Thymus (tissue), 11 donors: ENCODE measurements at regions not wholly inside any gene's neighbourhood (a gene's known extent, or its start where the extent isn't known, plus 50 kb on each side); places are given as distances from the start of the nearest gene placed in this dataset.

ENCODE experiments used
- DNase-seq, 9 donors: peaks; one replicate each; pipeline ENCODE4 v3.0.0-alpha.2; 2013; ENCODE audit warnings: low spot score in 9 of 9, low read depth in 6 of 9, missing footprints in 1 of 9
- H3K27ac ChIP-seq, 2 donors: one replicate each; pipeline ENCODE4 v1.5.1; 2013; ENCODE audit warnings: control low read depth in 1 of 2, low read depth in 1 of 2, low read length in 1 of 2, mild to moderate bottlenecking in 1 of 2, moderate library complexity in 1 of 2
- H3K27me3 ChIP-seq, 2 donors: one replicate each; pipeline ENCODE4 v1.5.1; 2013; ENCODE audit warnings: low read length in 1 of 2; ENCODE audit not compliant: control insufficient read depth in 2 of 2, insufficient read depth in 1 of 2
- H3K36me3 ChIP-seq, 2 donors: one replicate each; pipeline ENCODE4 v1.5.1; 2013; ENCODE audit warnings: low read length in 1 of 2, mild to moderate bottlenecking in 1 of 2, moderate library complexity in 1 of 2; ENCODE audit not compliant: control insufficient read depth in 2 of 2, insufficient read depth in 2 of 2
- H3K4me1 ChIP-seq, 2 donors: one replicate each; pipeline ENCODE4 v1.5.1; 2013; ENCODE audit warnings: low read length in 2 of 2; ENCODE audit not compliant: control insufficient read depth in 2 of 2, insufficient read depth in 2 of 2
- H3K4me3 ChIP-seq, 2 donors: one replicate each; pipeline ENCODE4 v1.5.1; 2013; ENCODE audit warnings: low read length in 2 of 2, control low read depth in 1 of 2, mild to moderate bottlenecking in 1 of 2
- H3K9me3 ChIP-seq, 2 donors: one replicate each; pipeline ENCODE4 v1.5.1; 2013; ENCODE audit warnings: low read length in 1 of 2, mild to moderate bottlenecking in 1 of 2; ENCODE audit not compliant: control insufficient read depth in 2 of 2, insufficient read depth in 1 of 2
- WGBS: extraction: QIAGEN DNeasy Blood & Tissue Kit; methylation state at CpG from one replicate; pipeline ENCODE4 v1.1.7; 2013; 5-methylcytosine and 5-hydroxymethylcytosine counted together
- donor health status: healthy.

GRCh38 chr2:76280686-76281085 lies 570.0 kb upstream of the GCFC2 start:
- no peaks in the 10 kb centered on the region for H3K36me3 ChIP-seq
- H3K27me3 ChIP-seq = no peaks in the 10 kb centered on the region
- no peaks in the 10 kb centered on the region for H3K4me1 ChIP-seq
- WGBS = 3% methylated on average over 2 of the region's 2 CpGs
- no peak overlapping the region for H3K27ac ChIP-seq
- DNase-seq = no peak
- H3K9me3 ChIP-seq = no peaks in the 10 kb centered on the region
- no peak overlapping the region for H3K4me3 ChIP-seq

GRCh38 chr2:76279142-76279541 lies 568.4 kb upstream of the GCFC2 start:
- 93% methylated on average over 4 of the region's 4 CpGs for WGBS
- H3K9me3 ChIP-seq = no peaks in the 10 kb centered on the region
- DNase-seq = no peak

DNA sequence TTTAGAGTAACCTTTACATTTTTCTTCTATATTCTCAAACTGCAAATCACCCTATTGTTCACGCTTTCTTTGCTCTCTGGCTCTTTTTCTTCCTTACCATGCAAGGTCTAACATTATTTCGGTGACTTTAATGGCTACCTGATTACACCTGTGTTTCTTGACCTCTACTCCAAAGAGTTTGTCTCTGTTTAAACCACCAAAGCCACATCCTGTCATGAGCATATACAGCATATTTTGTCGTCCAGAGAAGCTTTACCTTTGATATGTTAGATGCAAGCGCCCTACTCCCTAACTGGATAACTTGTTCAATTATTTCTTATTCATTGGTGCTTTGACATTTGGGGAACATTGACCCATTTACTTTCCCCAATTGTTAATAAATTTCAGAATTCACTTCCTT lies 565.1 kb upstream of the GCFC2 start:
- Histone ChIP-seq H3K9me3 (no peaks in the 10 kb centered on the region), H3K36me3 (no peaks in the 10 kb centered on the region), H3K4me1 (no peaks in the 10 kb centered on the region), H3K27ac (no peak overlapping the region), H3K4me3 (no peak overlapping the region), H3K27me3 (no peaks in the 10 kb centered on the region)
- no peak for DNase-seq
- 84% methylated on average over 4 of the region's 4 CpGs for WGBS

More at GRCh38 chr2:76279142-76279541, 568.4 kb upstream of the GCFC2 start:
- H3K36me3 ChIP-seq = no peaks in the 10 kb centered on the region
- no peaks in the 10 kb centered on the region for H3K27me3 ChIP-seq
- H3K27ac ChIP-seq = no peak overlapping the region
- H3K4me1 ChIP-seq = no peaks in the 10 kb centered on the region
- H3K4me3 ChIP-seq = no peak overlapping the region

DNA sequence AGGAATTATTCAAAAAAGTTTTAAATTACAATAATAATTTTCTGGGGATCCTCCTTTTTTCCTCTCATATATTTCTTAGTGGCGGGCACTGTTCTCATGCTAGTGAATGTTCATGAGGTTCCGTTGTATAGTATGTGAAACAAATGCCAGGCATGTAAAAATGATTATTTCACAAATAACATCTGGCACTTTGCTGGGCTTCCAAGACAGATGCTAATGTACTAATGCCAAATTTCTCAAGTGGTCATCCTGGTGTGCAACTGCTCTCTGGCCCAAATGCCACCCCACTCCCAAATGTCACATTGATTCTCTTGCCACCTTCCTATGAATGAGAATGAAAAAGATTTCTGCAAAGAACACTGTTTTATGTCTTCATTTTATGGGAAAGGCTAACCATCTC lies 564.0 kb upstream of the GCFC2 start:
- Histone ChIP-seq H3K36me3 (no peaks in the 10 kb centered on the region), H3K27ac (no peak overlapping the region), H3K27me3 (no peaks in the 10 kb centered on the region), H3K4me1 (no peaks in the 10 kb centered on the region), H3K4me3 (no peak overlapping the region), H3K9me3 (no peaks in the 10 kb centered on the region)
- DNase-seq = no peak
- 95% methylated on average over 2 of the region's 2 CpGs for WGBS

DNA sequence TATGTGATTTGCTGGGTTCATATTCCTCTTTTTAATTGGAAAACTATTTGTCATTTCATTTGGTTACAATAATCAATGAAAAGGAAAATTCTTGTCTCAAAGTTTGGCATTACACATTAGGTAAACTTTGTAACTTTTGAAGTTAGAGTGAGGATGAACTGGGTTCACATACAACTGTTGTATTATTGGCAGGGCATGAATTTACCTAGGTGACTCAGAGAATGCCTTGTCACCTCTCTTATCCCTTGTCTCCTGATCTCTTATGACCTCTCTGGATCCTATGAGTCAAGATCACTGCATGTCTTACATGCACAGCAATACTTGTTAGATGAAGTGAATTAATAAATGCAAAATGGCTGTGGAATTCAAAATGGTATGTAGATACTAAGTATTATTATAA lies 563.4 kb upstream of the GCFC2 start:
- H3K4me1 ChIP-seq = no peaks in the 10 kb centered on the region
- DNase-seq = no peak
- H3K36me3 ChIP-seq = no peaks in the 10 kb centered on the region
- H3K27ac ChIP-seq = no peak overlapping the region
- H3K27me3 ChIP-seq = no peaks in the 10 kb centered on the region
- no peaks in the 10 kb centered on the region for H3K9me3 ChIP-seq
- H3K4me3 ChIP-seq = no peak overlapping the region

GRCh38 chr2:76270096-76270710 lies 559.5 kb upstream of the GCFC2 start:
- H3K27me3 ChIP-seq = no peaks in the 10 kb centered on the region
- no peaks in the 10 kb centered on the region for H3K36me3 ChIP-seq
- no peaks in the 10 kb centered on the region for H3K4me1 ChIP-seq
- no peaks in the 10 kb centered on the region for H3K9me3 ChIP-seq
- 79% methylated on average over 4 of the region's 4 CpGs for WGBS
- no peak for DNase-seq
- no peak overlapping the region for H3K4me3 ChIP-seq
- no peak overlapping the region for H3K27ac ChIP-seq

DNA sequence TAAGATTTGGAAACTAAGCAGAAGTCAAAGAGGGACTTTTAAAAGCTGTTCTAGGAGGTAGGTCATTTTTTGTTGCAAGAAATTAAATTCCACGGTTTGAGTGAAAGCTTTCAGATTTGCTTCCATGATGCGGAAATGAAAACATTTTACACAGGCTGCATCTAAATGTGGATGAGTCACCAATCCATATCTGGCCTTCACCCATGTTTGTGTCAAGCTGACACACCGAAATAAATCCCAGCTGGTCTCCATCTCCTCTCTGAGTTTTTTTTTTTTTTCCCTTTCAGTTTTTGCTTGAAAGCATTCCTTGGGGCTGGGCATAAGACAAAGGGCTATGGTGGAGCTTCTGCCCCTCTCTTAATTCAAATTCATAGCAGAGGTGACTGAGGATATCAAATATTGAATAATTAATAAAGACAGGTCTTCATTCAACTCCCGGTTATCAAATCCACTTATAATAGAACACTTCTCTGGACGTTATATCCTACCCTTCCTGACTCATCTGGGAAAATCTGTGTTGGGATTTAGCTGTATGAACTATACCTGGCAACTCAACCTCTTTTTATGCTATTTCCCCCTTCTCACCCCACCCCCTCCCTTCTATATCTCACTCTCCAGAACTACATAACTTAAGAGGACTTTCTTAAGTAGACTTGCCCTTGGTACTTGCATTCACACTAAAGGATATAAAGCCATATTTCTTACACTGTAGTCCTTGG lies 558.3 kb upstream of the GCFC2 start:
- DNase-seq = peak in 1 of 9 donors; percentile 5
- Histone ChIP-seq H3K9me3 (no peaks in the 10 kb centered on the region), H3K36me3 (no peaks in the 10 kb centered on the region), H3K27me3 (no peaks in the 10 kb centered on the region), H3K4me1 (no peaks in the 10 kb centered on the region), H3K27ac (no peak overlapping the region), H3K4me3 (no peak overlapping the region)
- 93% methylated on average over 5 of the region's 5 CpGs for WGBS

DNA sequence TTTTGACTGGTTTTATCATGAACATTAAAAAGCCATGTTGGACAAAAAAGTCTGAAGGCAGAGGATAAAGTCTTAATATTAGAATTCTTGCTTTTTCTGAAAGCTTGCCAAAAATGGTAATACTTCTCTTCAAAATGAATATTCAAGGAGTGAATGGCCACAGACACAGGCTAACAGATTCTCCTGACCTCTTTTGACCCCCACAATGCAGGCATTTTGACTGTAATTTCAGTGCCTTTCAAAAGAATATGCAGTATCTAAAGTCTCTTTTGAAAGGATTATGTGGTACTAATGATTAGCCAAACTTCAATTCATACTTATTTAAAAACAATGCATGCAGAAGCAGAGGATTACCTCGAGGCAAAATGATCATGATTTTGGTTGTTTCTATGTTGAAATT lies 557.8 kb upstream of the GCFC2 start:
- 58% methylated on average over 1 of the region's 1 CpG for WGBS
- no peaks in the 10 kb centered on the region for H3K36me3 ChIP-seq

DNA sequence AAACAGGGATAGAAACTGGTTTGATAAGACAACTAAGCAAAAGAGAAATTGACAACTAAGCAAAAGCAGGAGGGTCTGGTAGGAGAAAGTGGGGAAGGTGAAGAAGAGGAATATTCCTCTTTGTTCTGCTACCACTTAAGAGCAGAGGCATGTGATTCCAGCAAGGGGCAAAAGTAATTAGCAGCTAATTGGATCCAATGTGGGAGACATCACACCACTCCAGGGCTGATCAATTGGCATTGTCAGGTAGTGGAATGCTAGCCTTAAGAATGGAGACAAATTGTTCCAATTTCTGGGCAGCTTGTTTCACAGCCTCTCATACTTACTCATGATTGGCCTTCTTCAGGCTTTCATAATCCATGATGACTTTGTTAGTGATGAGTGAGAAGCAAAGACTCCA lies 547.1 kb upstream of the GCFC2 start:
- H3K27ac ChIP-seq = no peak overlapping the region
- no peaks in the 10 kb centered on the region for H3K36me3 ChIP-seq
- no peak for DNase-seq
- H3K27me3 ChIP-seq = no peaks in the 10 kb centered on the region
- no peaks in the 10 kb centered on the region for H3K9me3 ChIP-seq
- H3K4me3 ChIP-seq = no peak overlapping the region
- no peaks in the 10 kb centered on the region for H3K4me1 ChIP-seq

More for the DNA sequence above, 557.8 kb upstream of the GCFC2 start:
- Histone ChIP-seq H3K9me3 (no peaks in the 10 kb centered on the region), H3K27ac (no peak overlapping the region), H3K4me1 (no peaks in the 10 kb centered on the region), H3K27me3 (no peaks in the 10 kb centered on the region), H3K4me3 (no peak overlapping the region)
- no peak for DNase-seq
